ENCODE measurements at regions not wholly inside any gene's neighbourhood (a gene's known extent, or its start where the extent isn't known, plus 50 kb on each side); places are given as distances from the start of the nearest gene placed in this dataset.

DNA sequence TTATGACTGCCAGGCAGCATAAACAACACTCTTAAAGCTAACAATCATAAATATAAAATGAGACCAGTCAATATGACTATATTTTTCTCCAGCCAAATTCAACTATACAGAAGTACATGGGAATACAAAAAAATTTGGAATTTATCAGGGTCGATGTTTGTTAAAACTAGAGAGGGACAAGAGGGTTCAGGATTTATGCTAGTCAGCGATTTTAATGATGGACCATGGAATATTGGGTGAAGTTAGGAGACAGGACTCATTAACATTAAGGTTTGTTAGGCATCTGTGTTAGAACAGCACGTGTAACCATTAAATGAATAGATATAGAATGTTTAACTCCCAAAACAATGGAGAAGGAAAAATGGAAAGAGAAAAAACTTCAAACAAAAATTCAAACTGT lies 146.2 kb downstream of the SEM1 start:
- H3K36me3 ChIP-seq (ENCODE audit: low read depth), result no peaks in the 10 kb centered on the region
- BruUV-seq (replicated peaks), result no TSS peak
- no peak overlapping the region for H3K4me2 ChIP-seq
- intact Hi-C loops (cut with micrococcal nuclease; ENCODE audit: unreplicated experiment), result no loop called here
- ChIA-PET CTCF (no interaction called here), POLR2A (ENCODE audit: unreplicated experiment) (no interaction called here)
- no peak overlapping the region for H3K4me3 ChIP-seq
- H3K4me1 ChIP-seq (replicated peaks; ENCODE audit: insufficient read depth), result 0 out of 2 replicates have a peak, but pooled peaks cover 5% of the 10 kb centered on the region
- no peaks in the 10 kb centered on the region for H3K79me2 ChIP-seq (ENCODE audit: low read depth)
- no peak overlapping the region for H3K27ac ChIP-seq
- no peaks in the 10 kb centered on the region for H3K9me3 ChIP-seq (ENCODE audit: insufficient read depth, low read depth)
- no peak overlapping the region for H2AFZ ChIP-seq
- no peaks in the 10 kb centered on the region for H4K20me1 ChIP-seq (ENCODE audit: insufficient read depth)
- H3K9me2 ChIP-seq (ENCODE audit: insufficient read depth), result peaks cover 4% of the 10 kb centered on the region; the same call in 1 of the 2 replicates
- no peak for DNase-seq
- no peaks in the 10 kb centered on the region for H3K27me3 ChIP-seq (ENCODE audit: insufficient read depth, low read depth)
- TF ChIP-seq, protein P1, sequence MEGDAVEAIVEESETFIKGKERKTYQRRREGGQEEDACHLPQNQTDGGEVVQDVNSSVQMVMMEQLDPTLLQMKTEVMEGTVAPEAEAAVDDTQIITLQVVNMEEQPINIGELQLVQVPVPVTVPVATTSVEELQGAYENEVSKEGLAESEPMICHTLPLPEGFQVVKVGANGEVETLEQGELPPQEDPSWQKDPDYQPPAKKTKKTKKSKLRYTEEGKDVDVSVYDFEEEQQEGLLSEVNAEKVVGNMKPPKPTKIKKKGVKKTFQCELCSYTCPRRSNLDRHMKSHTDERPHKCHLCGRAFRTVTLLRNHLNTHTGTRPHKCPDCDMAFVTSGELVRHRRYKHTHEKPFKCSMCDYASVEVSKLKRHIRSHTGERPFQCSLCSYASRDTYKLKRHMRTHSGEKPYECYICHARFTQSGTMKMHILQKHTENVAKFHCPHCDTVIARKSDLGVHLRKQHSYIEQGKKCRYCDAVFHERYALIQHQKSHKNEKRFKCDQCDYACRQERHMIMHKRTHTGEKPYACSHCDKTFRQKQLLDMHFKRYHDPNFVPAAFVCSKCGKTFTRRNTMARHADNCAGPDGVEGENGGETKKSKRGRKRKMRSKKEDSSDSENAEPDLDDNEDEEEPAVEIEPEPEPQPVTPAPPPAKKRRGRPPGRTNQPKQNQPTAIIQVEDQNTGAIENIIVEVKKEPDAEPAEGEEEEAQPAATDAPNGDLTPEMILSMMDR (conservative IDR thresholded peaks at IDR 0.05), result no peak
- TF ChIP-seq EZH2 (IDR thresholded peaks at IDR 0.05; ENCODE audit: low read depth), result no peak
- H3F3A ChIP-seq (ENCODE audit: insufficient read depth, low read depth), result no peaks in the 10 kb centered on the region

DNA sequence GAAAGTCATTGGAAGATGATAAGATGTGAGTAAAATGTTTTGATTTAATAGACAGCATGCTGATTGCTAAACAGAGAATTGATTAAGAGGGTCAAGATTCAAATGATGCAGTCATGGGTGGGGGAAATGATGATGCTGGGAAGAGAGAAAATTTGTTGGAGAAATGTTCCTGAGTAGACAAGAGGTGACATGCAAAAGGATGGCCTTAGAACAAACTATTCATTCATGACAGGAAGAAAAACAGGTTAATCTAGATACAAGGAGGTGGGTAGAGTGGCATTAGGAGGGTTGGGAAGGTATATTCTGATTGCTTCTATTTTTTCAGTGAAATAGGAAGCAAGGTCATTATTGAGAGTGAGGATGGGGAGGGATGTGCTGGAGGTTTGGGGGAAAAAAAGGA lies 146.7 kb downstream of the SEM1 start:
- no peaks in the 10 kb centered on the region for H3K79me2 ChIP-seq (ENCODE audit: low read depth)
- H3K9me2 ChIP-seq (ENCODE audit: insufficient read depth), result peaks cover 4% of the 10 kb centered on the region; the same call in 1 of the 2 replicates
- no peak for DNase-seq
- no peak overlapping the region for H3K4me2 ChIP-seq
- no peaks in the 10 kb centered on the region for H4K20me1 ChIP-seq (ENCODE audit: insufficient read depth)
- intact Hi-C loops (cut with micrococcal nuclease; ENCODE audit: unreplicated experiment), result no loop called here
- CTCF ChIA-PET, result no interaction called here
- no peak overlapping the region for H3K27ac ChIP-seq
- no peak overlapping the region for H2AFZ ChIP-seq
- no peaks in the 10 kb centered on the region for H3K36me3 ChIP-seq (ENCODE audit: low read depth)
- no peak for TF ChIP-seq EZH2 (IDR thresholded peaks at IDR 0.05; ENCODE audit: low read depth)
- TF ChIP-seq, protein P1 (conservative IDR thresholded peaks at IDR 0.05), result no peak
- H3F3A ChIP-seq (ENCODE audit: insufficient read depth, low read depth), result no peaks in the 10 kb centered on the region
- H3K9me3 ChIP-seq (ENCODE audit: insufficient read depth, low read depth), result no peaks in the 10 kb centered on the region
- POLR2A ChIA-PET (ENCODE audit: unreplicated experiment), result no interaction called here
- H3K4me1 ChIP-seq (replicated peaks; ENCODE audit: insufficient read depth), result 0 out of 2 replicates have a peak, but pooled peaks cover 5% of the 10 kb centered on the region
- no TSS peak for BruUV-seq (replicated peaks)
- H3K27me3 ChIP-seq (ENCODE audit: insufficient read depth, low read depth), result no peaks in the 10 kb centered on the region
- H3K4me3 ChIP-seq, result no peak overlapping the region

DNA sequence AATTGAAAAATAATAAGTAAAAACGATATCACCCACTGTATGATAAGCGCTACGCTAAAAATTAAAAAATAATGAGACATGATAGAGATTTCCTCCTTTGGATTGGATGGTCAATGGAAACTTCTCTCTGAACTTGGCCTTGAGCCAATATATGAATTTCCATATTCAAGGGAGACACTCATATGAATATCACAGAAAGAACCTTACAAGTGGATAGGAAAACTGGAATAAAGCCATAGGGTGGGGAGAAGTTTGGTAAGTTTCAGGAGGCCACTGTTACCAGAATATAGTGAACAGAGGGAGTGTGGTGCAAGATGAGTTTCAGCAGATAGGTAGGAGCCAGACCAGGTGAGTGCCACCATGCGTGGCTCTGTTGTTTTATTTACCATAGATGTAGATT lies 147.2 kb downstream of the SEM1 start:
- Histone ChIP-seq H4K20me1 (ENCODE audit: insufficient read depth) (no peaks in the 10 kb centered on the region), H3K79me2 (ENCODE audit: low read depth) (no peaks in the 10 kb centered on the region), H3K27me3 (ENCODE audit: insufficient read depth, low read depth) (no peaks in the 10 kb centered on the region), H3K4me1 (replicated peaks; ENCODE audit: insufficient read depth) (0 out of 2 replicates have a peak, but pooled peaks cover 5% of the 10 kb centered on the region), H3K9me2 (ENCODE audit: insufficient read depth) (peaks cover 4% of the 10 kb centered on the region; the same call in 1 of the 2 replicates), H3K27ac (no peak overlapping the region), H3K4me3 (no peak overlapping the region), H3F3A (ENCODE audit: insufficient read depth, low read depth) (no peaks in the 10 kb centered on the region), H2AFZ (no peak overlapping the region), H3K36me3 (ENCODE audit: low read depth) (no peaks in the 10 kb centered on the region), H3K4me2 (no peak overlapping the region), H3K9me3 (ENCODE audit: insufficient read depth, low read depth) (no peaks in the 10 kb centered on the region)
- ChIA-PET POLR2A (ENCODE audit: unreplicated experiment) (no interaction called here), CTCF (no interaction called here)
- no TSS peak for BruUV-seq (replicated peaks)
- intact Hi-C loops (cut with micrococcal nuclease; ENCODE audit: unreplicated experiment), result no loop called here
- TF ChIP-seq EZH2 (IDR thresholded peaks at IDR 0.05; ENCODE audit: low read depth), result no peak
- TF ChIP-seq, protein P1 (conservative IDR thresholded peaks at IDR 0.05), result no peak
- no peak for DNase-seq

Data from PC-9 (cell line).